CD4-positive, alpha-beta T cell treated with Interleukin-15 for 4 hours (primary cell): ENCODE measurements at regions not wholly inside any gene's neighbourhood (a gene's known extent, or its start where the extent isn't known, plus 50 kb on each side); places are given as distances from the start of the nearest gene placed in this dataset.
"Not testable (repeated sequence)": the region's sequence is repeated elsewhere in the genome, so short reads cannot be mapped to it uniquely, and the experiment has no call there.

Experiments
- DNase-seq: peaks from one replicate; pipeline ENCODE4 v3.0.0-alpha.2; 2020; ENCODE audit warnings: low spot score

- no peak for DNase-seq
Observed at GRCh38 chr13:108077284-108077683, 138.1 kb downstream of the LIG4 start.

GRCh38 chr13:108074429-108074828, 140.9 kb downstream of the LIG4 start:
- not testable (repeated sequence) for DNase-seq

- DNase-seq = no peak
Observed at GRCh38 chr13:108070925-108071324, 144.4 kb downstream of the LIG4 start.

- DNase-seq = no peak
Observed at GRCh38 chr13:108070491-108070890, 144.8 kb downstream of the LIG4 start.

GRCh38 chr13:108069521-108070210, 145.7 kb downstream of the LIG4 start:
- DNase-seq = no peak

- not testable (repeated sequence) for DNase-seq
Observed at GRCh38 chr13:108064372-108064771, 151.0 kb downstream of the LIG4 start.

- no peak for DNase-seq
Observed at GRCh38 chr13:108060111-108060510, 155.2 kb downstream of the LIG4 start.

- no peak for DNase-seq
Observed at GRCh38 chr13:108056278-108056677, 159.1 kb downstream of the LIG4 start.

- DNase-seq = no peak
Observed at GRCh38 chr13:108049211-108049610, 166.1 kb downstream of the LIG4 start.

GRCh38 chr13:108044954-108045353, 170.4 kb downstream of the LIG4 start:
- DNase-seq = no peak

- DNase-seq = not testable (repeated sequence)
Observed at GRCh38 chr13:108042866-108043265, 172.5 kb downstream of the LIG4 start.

- no peak for DNase-seq
Observed at GRCh38 chr13:108037348-108037747, 178.0 kb downstream of the LIG4 start.

GRCh38 chr13:108036411-108036932, 178.9 kb downstream of the LIG4 start:
- no peak for DNase-seq

GRCh38 chr13:108034909-108035410, 180.4 kb downstream of the LIG4 start:
- no peak for DNase-seq

- no peak for DNase-seq
Observed at GRCh38 chr13:108033800-108034707, 181.3 kb downstream of the LIG4 start.

- no peak for DNase-seq
Observed at GRCh38 chr13:108031865-108032264, 183.5 kb downstream of the LIG4 start.

- no peak for DNase-seq
Observed at GRCh38 chr13:108030769-108031168, 184.6 kb downstream of the LIG4 start.

GRCh38 chr13:108026680-108027410, 188.5 kb downstream of the LIG4 start:
- no peak for DNase-seq

- no peak for DNase-seq
Observed at GRCh38 chr13:108020027-108020426, 195.3 kb downstream of the LIG4 start.

GRCh38 chr13:108018371-108018870, 196.9 kb downstream of the LIG4 start:
- no peak for DNase-seq

GRCh38 chr13:108006619-108007018, 208.7 kb downstream of the LIG4 start:
- no peak for DNase-seq

GRCh38 chr13:108005231-108005630, 210.1 kb downstream of the LIG4 start:
- no peak for DNase-seq
